GM21515 (cell line): ENCODE measurements at regions not wholly inside any gene's neighbourhood (a gene's known extent, or its start where the extent isn't known, plus 50 kb on each side); places are given as distances from the start of the nearest gene placed in this dataset.
"Not testable (repeated sequence)": the region's sequence is repeated elsewhere in the genome, so short reads cannot be mapped to it uniquely, and the experiment has no call there.

ENCODE experiments used
- ATAC-seq: cut with Tn5 transposase; IDR thresholded peaks from one replicate; pipeline ENCODE4 v1.9.1; 2021; ENCODE audit not compliant: unreplicated experiment

- no peak for ATAC-seq
Measured at GRCh38 chr16:29311461-29312344, 94.8 kb downstream of the NPIPB11 start.

- ATAC-seq, result no peak
Measured at GRCh38 chr16:29310852-29311314, 95.6 kb downstream of the NPIPB11 start.

GRCh38 chr16:29310243-29310642 lies 96.3 kb downstream of the NPIPB11 start:
- ATAC-seq, result not testable (repeated sequence)

GRCh38 chr16:29309601-29310000 lies 96.9 kb downstream of the NPIPB11 start:
- ATAC-seq, result not testable (repeated sequence)

GRCh38 chr16:29308644-29309546 lies 97.6 kb downstream of the NPIPB11 start:
- no peak for ATAC-seq

- no peak for ATAC-seq
Measured at GRCh38 chr16:29307598-29308507, 98.7 kb downstream of the NPIPB11 start.

- ATAC-seq, result no peak
Measured at GRCh38 chr16:29306943-29307597, 99.4 kb downstream of the NPIPB11 start.

- no peak for ATAC-seq
Measured at GRCh38 chr16:29306201-29306600, 100.3 kb downstream of the NPIPB11 start.

GRCh38 chr16:29305018-29305417 lies 101.5 kb downstream of the NPIPB11 start:
- ATAC-seq, result not testable (repeated sequence)

- no peak for ATAC-seq
Measured at GRCh38 chr16:29304251-29304650, 102.3 kb downstream of the NPIPB11 start.

- no peak for ATAC-seq
Measured at GRCh38 chr16:29303520-29303919, 103.0 kb downstream of the NPIPB11 start.

- no peak for ATAC-seq
Measured at GRCh38 chr16:29302976-29303375, 103.5 kb downstream of the NPIPB11 start.

GRCh38 chr16:29302433-29302832 lies 104.1 kb downstream of the NPIPB11 start:
- not testable (repeated sequence) for ATAC-seq

- not testable (repeated sequence) for ATAC-seq
Measured at GRCh38 chr16:29301662-29302285, 104.7 kb downstream of the NPIPB11 start.

- not testable (repeated sequence) for ATAC-seq
Measured at GRCh38 chr16:29300541-29301535, 105.7 kb downstream of the NPIPB11 start.

GRCh38 chr16:29300030-29300491 lies 106.5 kb downstream of the NPIPB11 start:
- ATAC-seq, result not testable (repeated sequence)

- not testable (repeated sequence) for ATAC-seq
Measured at GRCh38 chr16:29298997-29299396, 107.5 kb downstream of the NPIPB11 start.

- ATAC-seq, result not testable (repeated sequence)
Measured at GRCh38 chr16:29298307-29298706, 108.2 kb downstream of the NPIPB11 start.
